OCI-LY7 (cell line): ENCODE measurements at regions not wholly inside any gene's neighbourhood (a gene's known extent, or its start where the extent isn't known, plus 50 kb on each side); places are given as distances from the start of the nearest gene placed in this dataset.

Source experiments
- BruUV-seq: library from RNA; stranded (reverse); fragments of 400-500 nt; replicated peaks from 2 replicates; lab custom pipeline; 2021; lab: Mats Ljungman, UMichigan
- CTCF ChIA-PET: fragments of 300-600 bp; sonication (Branson Sonifier 250); formaldehyde crosslinking; loops from one replicate; lab custom pipeline; 2022; ENCODE audit warnings: antibody characterized with exemption; ENCODE audit not compliant: unreplicated experiment; lab: Charles Lee
- POLR2A ChIA-PET: fragments of 300-600 bp; sonication (Branson Sonifier 250); formaldehyde crosslinking; loops from one replicate; lab custom pipeline; 2022; ENCODE audit warnings: antibody characterized with exemption; lab: Charles Lee
- DNase-seq: peaks from one replicate; pipeline ENCODE4 v3.0.0-alpha.2; 2015; ENCODE audit warnings: low spot score
- H2AFZ ChIP-seq: fragments of 200-600 bp; sonication (generic), shearing (Covaris generic); 2 replicates; pipeline ENCODE4 v1.6.1; 2014; ENCODE audit warnings: mild to moderate bottlenecking, antibody characterized with exemption, low read length, moderate library complexity
- H3K27ac ChIP-seq: fragments of 200-600 bp; sonication (generic); 2 replicates; pipeline ENCODE4 v1.5.1; 2014; ENCODE audit warnings: mixed run types, low read depth, mild to moderate bottlenecking, moderate library complexity, low read length, inconsistent platforms; ENCODE audit not compliant: poor library complexity, severe bottlenecking
- H3K36me3 ChIP-seq: fragments of 200-600 bp; sonication (generic); 2 replicates; pipeline ENCODE4 v1.6.1; 2014; ENCODE audit warnings: mild to moderate bottlenecking, antibody characterized with exemption, low read length, moderate library complexity, mixed read lengths; ENCODE audit not compliant: insufficient read depth
- H3K4me1 ChIP-seq: fragments of 200-600 bp; sonication (generic); 2 replicates; pipeline ENCODE4 v1.5.1; 2014; ENCODE audit warnings: mild to moderate bottlenecking, low read length; ENCODE audit not compliant: insufficient read depth, poor library complexity, severe bottlenecking
- H3K4me2 ChIP-seq: fragments of 200-600 bp; sonication (generic); 2 replicates; pipeline ENCODE4 v1.6.1; 2014; ENCODE audit warnings: mild to moderate bottlenecking, low read length
- H3K4me3 ChIP-seq: fragments of 200-600 bp; sonication (generic); 2 replicates; pipeline ENCODE4 v1.5.1; 2014; ENCODE audit warnings: mild to moderate bottlenecking, low read depth, low read length; ENCODE audit not compliant: poor library complexity, severe bottlenecking
- H3K79me2 ChIP-seq: fragments of 200-600 bp; sonication (generic); 2 replicates; pipeline ENCODE4 v1.6.1; 2016; ENCODE audit warnings: low read depth, mild to moderate bottlenecking, low read length, moderate library complexity, mixed read lengths; ENCODE audit not compliant: insufficient read depth
- H3K9me2 ChIP-seq: fragments of 200-600 bp; sonication (generic); 2 replicates; pipeline ENCODE4 v1.6.1; 2016; ENCODE audit warnings: mild to moderate bottlenecking, low read length, mixed read lengths; ENCODE audit not compliant: insufficient read depth
- H3K9me3 ChIP-seq: fragments of 200-600 bp; sonication (generic); 2 replicates; pipeline ENCODE4 v1.6.1; 2014; ENCODE audit warnings: mild to moderate bottlenecking, mixed run types, low read length, mixed read lengths
- H4K20me1 ChIP-seq: fragments of 200-600 bp; sonication (generic); 2 replicates; pipeline ENCODE4 v1.6.1; 2014; ENCODE audit warnings: mild to moderate bottlenecking, antibody characterized with exemption, low read length, moderate library complexity, mixed read lengths; ENCODE audit not compliant: insufficient read depth
- EZH2phosphoT487 ChIP-seq: fragments of 200-600 bp; sonication (generic); IDR thresholded peaks from 2 replicates; pipeline ENCODE4 v1.6.1; 2018; ENCODE audit warnings: low read depth, borderline replicate concordance, mild to moderate bottlenecking, mixed run types, antibody characterized with exemption, low read length, moderate library complexity, mixed read lengths
- intact Hi-C: fragments of 100-400 bp; cut with micrococcal nuclease; formaldehyde crosslinking; loops from one replicate; pipeline ENCODE4 v1.10.0; 2022; ENCODE audit not compliant: unreplicated experiment
- TF ChIP-seq, protein P1 (sequence below): fragments of 200-600 bp; sonication (generic); conservative IDR thresholded peaks from 2 replicates; pipeline ENCODE4 v1.5.1; 2014; ENCODE audit warnings: mild to moderate bottlenecking, antibody characterized with exemption, low read length, moderate library complexity, mixed read lengths

DNA sequence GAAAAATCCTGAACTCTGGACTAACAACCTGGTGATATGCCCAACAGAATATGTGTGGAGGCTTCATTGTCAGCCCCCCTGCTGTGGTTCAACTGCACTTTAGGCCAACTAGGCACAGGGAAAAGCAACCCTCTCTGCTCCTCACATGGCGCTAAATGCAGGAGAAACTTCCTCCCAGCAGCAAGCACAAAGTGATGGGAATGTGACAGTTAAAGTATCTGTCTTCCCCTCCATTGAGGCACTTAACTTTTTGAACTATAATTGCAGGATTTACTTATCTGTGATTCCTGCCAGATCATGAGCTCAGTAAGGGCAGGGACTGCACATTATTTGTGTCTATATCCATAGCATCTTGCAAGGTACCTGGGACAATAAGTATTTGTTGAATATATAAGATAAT is 981.2 kb upstream of the KLHL29 start:
- BruUV-seq: no TSS peak
- no peaks in the 10 kb centered on the region for H3K79me2 ChIP-seq
- TF ChIP-seq, protein P1, sequence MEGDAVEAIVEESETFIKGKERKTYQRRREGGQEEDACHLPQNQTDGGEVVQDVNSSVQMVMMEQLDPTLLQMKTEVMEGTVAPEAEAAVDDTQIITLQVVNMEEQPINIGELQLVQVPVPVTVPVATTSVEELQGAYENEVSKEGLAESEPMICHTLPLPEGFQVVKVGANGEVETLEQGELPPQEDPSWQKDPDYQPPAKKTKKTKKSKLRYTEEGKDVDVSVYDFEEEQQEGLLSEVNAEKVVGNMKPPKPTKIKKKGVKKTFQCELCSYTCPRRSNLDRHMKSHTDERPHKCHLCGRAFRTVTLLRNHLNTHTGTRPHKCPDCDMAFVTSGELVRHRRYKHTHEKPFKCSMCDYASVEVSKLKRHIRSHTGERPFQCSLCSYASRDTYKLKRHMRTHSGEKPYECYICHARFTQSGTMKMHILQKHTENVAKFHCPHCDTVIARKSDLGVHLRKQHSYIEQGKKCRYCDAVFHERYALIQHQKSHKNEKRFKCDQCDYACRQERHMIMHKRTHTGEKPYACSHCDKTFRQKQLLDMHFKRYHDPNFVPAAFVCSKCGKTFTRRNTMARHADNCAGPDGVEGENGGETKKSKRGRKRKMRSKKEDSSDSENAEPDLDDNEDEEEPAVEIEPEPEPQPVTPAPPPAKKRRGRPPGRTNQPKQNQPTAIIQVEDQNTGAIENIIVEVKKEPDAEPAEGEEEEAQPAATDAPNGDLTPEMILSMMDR: no peak
- no peak for TF ChIP-seq EZH2phosphoT487
- ChIA-PET POLR2A (no interaction called here), CTCF (no interaction called here)
- no peak overlapping the region for H2AFZ ChIP-seq
- no peaks in the 10 kb centered on the region for H3K4me1 ChIP-seq
- no peaks in the 10 kb centered on the region for H3K36me3 ChIP-seq
- H3K9me3 ChIP-seq: no peaks in the 10 kb centered on the region
- DNase-seq: no peak
- intact Hi-C loops: no loop called here
- no peak overlapping the region for H3K27ac ChIP-seq
- H3K4me3 ChIP-seq: no peak overlapping the region
- H3K9me2 ChIP-seq: no peaks in the 10 kb centered on the region
- no peak overlapping the region for H3K4me2 ChIP-seq
- H4K20me1 ChIP-seq: no peaks in the 10 kb centered on the region

DNA sequence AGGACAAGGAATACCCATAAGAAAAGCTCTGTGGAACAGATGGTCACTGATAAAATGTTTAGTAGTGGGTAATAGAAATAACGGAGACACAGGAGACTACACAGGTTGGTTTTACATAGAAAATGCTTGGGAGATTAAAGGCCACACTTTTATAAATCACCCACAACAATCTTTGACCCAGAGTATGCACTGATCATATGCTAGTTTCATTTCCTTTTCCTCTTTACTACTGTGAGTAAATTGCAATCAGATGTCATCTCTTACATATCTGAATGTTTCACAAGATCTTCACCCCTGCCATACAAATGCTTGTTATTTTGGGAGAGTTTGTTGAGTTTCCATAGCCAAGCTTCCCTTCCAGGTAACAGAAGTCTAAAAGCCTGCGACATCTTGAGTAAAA is 978.4 kb upstream of the KLHL29 start:
- no peak overlapping the region for H2AFZ ChIP-seq
- no TSS peak for BruUV-seq
- no peak for DNase-seq
- H3K79me2 ChIP-seq: no peaks in the 10 kb centered on the region
- H3K36me3 ChIP-seq: no peaks in the 10 kb centered on the region
- CTCF ChIA-PET: no interaction called here
- H3K27ac ChIP-seq: no peak overlapping the region
- no peaks in the 10 kb centered on the region for H4K20me1 ChIP-seq
- H3K4me1 ChIP-seq: no peaks in the 10 kb centered on the region
- POLR2A ChIA-PET: no interaction called here
- intact Hi-C loops: no loop called here
- no peak for TF ChIP-seq EZH2phosphoT487
- TF ChIP-seq, protein P1: no peak
- no peak overlapping the region for H3K4me3 ChIP-seq
- H3K9me2 ChIP-seq: no peaks in the 10 kb centered on the region
- no peaks in the 10 kb centered on the region for H3K9me3 ChIP-seq
- H3K4me2 ChIP-seq: no peak overlapping the region

DNA sequence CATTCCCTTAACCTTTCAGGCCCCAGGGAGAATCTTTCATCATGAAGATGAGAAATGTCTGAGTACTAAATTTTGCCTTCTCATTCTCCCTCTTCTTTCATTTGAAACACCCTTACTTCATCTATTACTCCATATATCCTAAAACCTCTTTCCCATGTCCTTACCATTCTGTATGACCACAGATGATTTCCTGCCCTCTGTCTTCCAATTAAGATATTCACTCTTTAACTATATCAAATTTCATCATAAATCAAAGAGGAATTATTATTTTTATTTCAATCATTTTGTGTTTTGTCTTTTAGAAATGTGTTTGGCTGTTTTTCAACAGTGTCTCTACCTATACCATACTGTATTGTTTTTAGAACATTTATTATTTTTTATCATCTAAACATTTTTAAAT is 964.9 kb upstream of the KLHL29 start:
- intact Hi-C loops: no loop called here
- no TSS peak for BruUV-seq

More for the DNA sequence above, 964.9 kb upstream of the KLHL29 start:
- TF ChIP-seq EZH2phosphoT487: no peak
- TF ChIP-seq, protein P1: no peak
- Histone ChIP-seq H3K79me2 (no peaks in the 10 kb centered on the region), H3K9me2 (no peaks in the 10 kb centered on the region), H3K4me1 (no peaks in the 10 kb centered on the region), H2AFZ (no peak overlapping the region), H3K36me3 (no peaks in the 10 kb centered on the region), H4K20me1 (no peaks in the 10 kb centered on the region), H3K4me2 (no peak overlapping the region), H3K9me3 (0 out of 2 replicates have a peak, but pooled peaks cover 9% of the 10 kb centered on the region), H3K4me3 (no peak overlapping the region), H3K27ac (no peak overlapping the region)
- ChIA-PET POLR2A (interaction anchor here (0.6 kb wide), 1 partner anchor 9 kb away, joined by 8 read pairs; no protein-coding TSS in a partner anchor), CTCF (no interaction called here)
- DNase-seq: no peak
